GM19395 (cell line): ENCODE measurements at regions not wholly inside any gene's neighbourhood (a gene's known extent, or its start where the extent isn't known, plus 50 kb on each side); places are given as distances from the start of the nearest gene placed in this dataset.
"Not testable (repeated sequence)": the region's sequence is repeated elsewhere in the genome, so short reads cannot be mapped to it uniquely, and the experiment has no call there.

Source experiments
- ATAC-seq: cut with Tn5 transposase; IDR thresholded peaks from one replicate; pipeline ENCODE4 v1.9.1; 2021; ENCODE audit warnings: mild to moderate bottlenecking, moderate library complexity; ENCODE audit not compliant: unreplicated experiment

GRCh38 chr4:31241504-31242106, 521.4 kb downstream of the PCDH7 start:
- no peak for ATAC-seq

- ATAC-seq, result no peak
Measured at GRCh38 chr4:31246856-31247255, 526.7 kb downstream of the PCDH7 start.

- ATAC-seq, result no peak
Measured at GRCh38 chr4:31259119-31259518, 539.0 kb downstream of the PCDH7 start.

GRCh38 chr4:31261632-31262031, 541.5 kb downstream of the PCDH7 start:
- no peak for ATAC-seq

GRCh38 chr4:31266094-31266493, 545.9 kb downstream of the PCDH7 start:
- ATAC-seq, result not testable (repeated sequence)

GRCh38 chr4:31272331-31273061, 552.3 kb downstream of the PCDH7 start:
- ATAC-seq, result no peak

GRCh38 chr4:31275906-31276305, 555.7 kb downstream of the PCDH7 start:
- ATAC-seq, result no peak

GRCh38 chr4:31283679-31284078, 563.5 kb downstream of the PCDH7 start:
- no peak for ATAC-seq

GRCh38 chr4:31290836-31291235, 570.7 kb downstream of the PCDH7 start:
- ATAC-seq, result peak; percentile 51

- peak; percentile 87 for ATAC-seq
Measured at GRCh38 chr4:31291238-31291637, 571.1 kb downstream of the PCDH7 start.

- no peak for ATAC-seq
Measured at GRCh38 chr4:31294655-31295480, 574.7 kb downstream of the PCDH7 start.

GRCh38 chr4:31298737-31299136, 578.6 kb downstream of the PCDH7 start:
- no peak for ATAC-seq

GRCh38 chr4:31307029-31307428, 586.9 kb downstream of the PCDH7 start:
- no peak for ATAC-seq

GRCh38 chr4:31324814-31325213, 604.6 kb downstream of the PCDH7 start:
- ATAC-seq, result no peak

- no peak for ATAC-seq
Measured at GRCh38 chr4:31325300-31325699, 605.1 kb downstream of the PCDH7 start.

- no peak for ATAC-seq
Measured at GRCh38 chr4:31327031-31327430, 606.9 kb downstream of the PCDH7 start.

GRCh38 chr4:31328932-31329331, 608.8 kb downstream of the PCDH7 start:
- no peak for ATAC-seq

GRCh38 chr4:31334086-31334910, 614.1 kb downstream of the PCDH7 start:
- no peak for ATAC-seq

GRCh38 chr4:31338000-31338399, 617.8 kb downstream of the PCDH7 start:
- ATAC-seq, result no peak

- no peak for ATAC-seq
Measured at GRCh38 chr4:31341601-31342359, 621.6 kb downstream of the PCDH7 start.
